ENCODE measurements at regions not wholly inside any gene's neighbourhood (a gene's known extent, or its start where the extent isn't known, plus 50 kb on each side); places are given as distances from the start of the nearest gene placed in this dataset.
"Not testable (repeated sequence)": the region's sequence is repeated elsewhere in the genome, so short reads cannot be mapped to it uniquely, and the experiment has no call there.

- DNase-seq (ENCODE audit: low read depth): no peak
- Histone ChIP-seq H3K4me1 (ENCODE audit: insufficient read depth, low read length) (no peaks in the 10 kb centered on the region), H3K4me2 (ENCODE audit: low read length) (no peak overlapping the region), H3K79me2 (ENCODE audit: insufficient read depth, low read length) (no peaks in the 10 kb centered on the region), H3K9me3 (ENCODE audit: insufficient read depth, low read depth, low read length) (no peaks in the 10 kb centered on the region), H3K36me3 (ENCODE audit: insufficient read depth, low read length) (no peaks in the 10 kb centered on the region), H3K27me3 (ENCODE audit: insufficient read depth, low read length) (no peaks in the 10 kb centered on the region), H2AFZ (ENCODE audit: low read depth, low read length) (no peak overlapping the region), H3K27ac (ENCODE audit: low read depth, low read length) (no peak overlapping the region), H4K20me1 (ENCODE audit: insufficient read depth, low read length) (no peaks in the 10 kb centered on the region), H3K4me3 (ENCODE audit: insufficient read depth, low read depth, low read length) (no peak overlapping the region), H3K9ac (ENCODE audit: low read length) (no peak overlapping the region)
- H3K4me1 Mint-ChIP-seq (ENCODE audit: low read depth, unreplicated experiment): no peaks in the 10 kb centered on the region
- no peaks in the 10 kb centered on the region for H3K27me3 Mint-ChIP-seq (ENCODE audit: low read depth, unreplicated experiment)
- no peak for FAIRE-seq
- TF ChIP-seq CTCF (IDR thresholded peaks at IDR 0.05; ENCODE audit: insufficient read depth, low read depth, low read length) (no peak), EZH2 (IDR thresholded peaks at IDR 0.05; ENCODE audit: insufficient read depth, low read length) (no peak)
- no peak overlapping the region for H3K4me3 Mint-ChIP-seq (ENCODE audit: unreplicated experiment)
- H3K9me3 Mint-ChIP-seq (ENCODE audit: unreplicated experiment): no peaks in the 10 kb centered on the region
- no peak overlapping the region for H3K27ac Mint-ChIP-seq (ENCODE audit: unreplicated experiment)
- no peaks in the 10 kb centered on the region for H3K36me3 Mint-ChIP-seq (ENCODE audit: low read depth, unreplicated experiment)
These were observed 1219.7 kb downstream of the OLFM4 start for GRCh38 chr13:54248306-54248705.

GRCh38 chr13:54261856-54262255 is 1233.2 kb downstream of the OLFM4 start:
- no peaks in the 10 kb centered on the region for H3K4me1 ChIP-seq (ENCODE audit: insufficient read depth, low read length)
- Mint-ChIP-seq H3K27ac (ENCODE audit: unreplicated experiment) (no peak overlapping the region), H3K4me1 (ENCODE audit: low read depth, unreplicated experiment) (no peaks in the 10 kb centered on the region), H3K4me3 (ENCODE audit: unreplicated experiment) (no peak overlapping the region), H3K36me3 (ENCODE audit: low read depth, unreplicated experiment) (no peaks in the 10 kb centered on the region), H3K9me3 (ENCODE audit: unreplicated experiment) (no peaks in the 10 kb centered on the region), H3K27me3 (ENCODE audit: low read depth, unreplicated experiment) (no peaks in the 10 kb centered on the region)
- H3K36me3 ChIP-seq (ENCODE audit: insufficient read depth, low read length): no peaks in the 10 kb centered on the region
- no peaks in the 10 kb centered on the region for H3K79me2 ChIP-seq (ENCODE audit: insufficient read depth, low read length)
- H3K27ac ChIP-seq (ENCODE audit: low read depth, low read length): no peak overlapping the region
- peaks cover 2% of the 10 kb centered on the region for H3K9me3 ChIP-seq (ENCODE audit: insufficient read depth, low read depth, low read length)
- no peak overlapping the region for H3K4me3 ChIP-seq (ENCODE audit: insufficient read depth, low read depth, low read length)
- H3K27me3 ChIP-seq (ENCODE audit: insufficient read depth, low read length): no peaks in the 10 kb centered on the region
- DNase-seq (ENCODE audit: low read depth) (no peak), FAIRE-seq (no peak)
- TF ChIP-seq CTCF (IDR thresholded peaks at IDR 0.05; ENCODE audit: insufficient read depth, low read depth, low read length): no peak
- TF ChIP-seq EZH2 (IDR thresholded peaks at IDR 0.05; ENCODE audit: insufficient read depth, low read length): no peak
- H2AFZ ChIP-seq (ENCODE audit: low read depth, low read length): no peak overlapping the region
- no peak overlapping the region for H3K9ac ChIP-seq (ENCODE audit: low read length)
- H3K4me2 ChIP-seq (ENCODE audit: low read length): no peak overlapping the region
- no peaks in the 10 kb centered on the region for H4K20me1 ChIP-seq (ENCODE audit: insufficient read depth, low read length)

- no peak overlapping the region for H3K4me3 ChIP-seq (ENCODE audit: insufficient read depth, low read depth, low read length)
These were observed 1235.3 kb downstream of the OLFM4 start for GRCh38 chr13:54263868-54264267.

GRCh38 chr13:54267253-54267668 is 1238.6 kb downstream of the OLFM4 start:
- H4K20me1 ChIP-seq (ENCODE audit: insufficient read depth, low read length); H3K36me3 ChIP-seq (ENCODE audit: insufficient read depth, low read length); H3K27ac Mint-ChIP-seq (ENCODE audit: unreplicated experiment); DNase-seq (ENCODE audit: low read depth); H3K4me1 ChIP-seq (ENCODE audit: insufficient read depth, low read length); H3K9me3 ChIP-seq (ENCODE audit: insufficient read depth, low read depth, low read length); H3K27me3 ChIP-seq (ENCODE audit: insufficient read depth, low read length); FAIRE-seq; H3K9me3 Mint-ChIP-seq (ENCODE audit: unreplicated experiment); H3K4me1 Mint-ChIP-seq (ENCODE audit: low read depth, unreplicated experiment); H3K4me3 Mint-ChIP-seq (ENCODE audit: unreplicated experiment); H3K79me2 ChIP-seq (ENCODE audit: insufficient read depth, low read length); H3K27ac ChIP-seq (ENCODE audit: low read depth, low read length); H3K36me3 Mint-ChIP-seq (ENCODE audit: low read depth, unreplicated experiment); H3K4me2 ChIP-seq (ENCODE audit: low read length); H3K9ac ChIP-seq (ENCODE audit: low read length); H2AFZ ChIP-seq (ENCODE audit: low read depth, low read length); H3K4me3 ChIP-seq (ENCODE audit: insufficient read depth, low read depth, low read length); H3K27me3 Mint-ChIP-seq (ENCODE audit: low read depth, unreplicated experiment): not testable (repeated sequence)

More at GRCh38 chr13:54263868-54264267, 1235.3 kb downstream of the OLFM4 start:
- no peak overlapping the region for H3K9ac ChIP-seq (ENCODE audit: low read length)
- H3K79me2 ChIP-seq (ENCODE audit: insufficient read depth, low read length): no peaks in the 10 kb centered on the region
- H3K9me3 ChIP-seq (ENCODE audit: insufficient read depth, low read depth, low read length): peaks cover 2% of the 10 kb centered on the region
- TF ChIP-seq EZH2 (IDR thresholded peaks at IDR 0.05; ENCODE audit: insufficient read depth, low read length) (no peak), CTCF (IDR thresholded peaks at IDR 0.05; ENCODE audit: insufficient read depth, low read depth, low read length) (no peak)
- no peaks in the 10 kb centered on the region for H3K36me3 Mint-ChIP-seq (ENCODE audit: low read depth, unreplicated experiment)
- FAIRE-seq (no peak), DNase-seq (ENCODE audit: low read depth) (no peak)
- no peaks in the 10 kb centered on the region for H3K36me3 ChIP-seq (ENCODE audit: insufficient read depth, low read length)
- H4K20me1 ChIP-seq (ENCODE audit: insufficient read depth, low read length): no peaks in the 10 kb centered on the region
- H3K4me2 ChIP-seq (ENCODE audit: low read length): no peak overlapping the region
- no peaks in the 10 kb centered on the region for H3K4me1 ChIP-seq (ENCODE audit: insufficient read depth, low read length)
- no peaks in the 10 kb centered on the region for H3K27me3 Mint-ChIP-seq (ENCODE audit: low read depth, unreplicated experiment)
- H3K4me1 Mint-ChIP-seq (ENCODE audit: low read depth, unreplicated experiment): no peaks in the 10 kb centered on the region
- H3K9me3 Mint-ChIP-seq (ENCODE audit: unreplicated experiment): no peaks in the 10 kb centered on the region
- H3K27ac ChIP-seq (ENCODE audit: low read depth, low read length): no peak overlapping the region
- no peak overlapping the region for H3K27ac Mint-ChIP-seq (ENCODE audit: unreplicated experiment)
- H3K27me3 ChIP-seq (ENCODE audit: insufficient read depth, low read length): no peaks in the 10 kb centered on the region
- H3K4me3 Mint-ChIP-seq (ENCODE audit: unreplicated experiment): no peak overlapping the region
- H2AFZ ChIP-seq (ENCODE audit: low read depth, low read length): no peak overlapping the region

Data from astrocyte (in vitro differentiated cells and primary cell).